CD4-positive, alpha-beta memory T cell (primary cell): ENCODE measurements at regions not wholly inside any gene's neighbourhood (a gene's known extent, or its start where the extent isn't known, plus 50 kb on each side); places are given as distances from the start of the nearest gene placed in this dataset.
"Not testable (repeated sequence)": the region's sequence is repeated elsewhere in the genome, so short reads cannot be mapped to it uniquely, and the experiment has no call there.

Source experiments
- CTCF ChIA-PET: fragments of 350-600 bp; sonication (Branson Sonifier 250); formaldehyde crosslinking; loops from one replicate; lab custom pipeline; 2021; ENCODE audit warnings: inconsistent platforms; ENCODE audit not compliant: partially characterized antibody; lab: Charles Lee
- POLR2A ChIA-PET: fragments of 350-600 bp; sonication (Branson Sonifier 250); formaldehyde crosslinking; loops from one replicate; lab custom pipeline; 2021; ENCODE audit not compliant: partially characterized antibody; lab: Charles Lee
- DNase-seq, 5 donors: peaks; one replicate each; pipeline versions ENCODE4 v3.0.0 to v3.0.0-alpha.2; 2020 to 2022; ENCODE audit warnings: mixed read lengths in 1 of 5
- H3K27ac ChIP-seq: one replicate; pipeline ENCODE4 v1.7.0; 2013; ENCODE audit warnings: low read depth, low read length
- H3K27me3 ChIP-seq: 2 replicates; pipeline ENCODE4 v1.7.0; 2013; ENCODE audit warnings: mild to moderate bottlenecking, low read length, moderate library complexity; ENCODE audit not compliant: insufficient read depth
- H3K36me3 ChIP-seq: 2 replicates; pipeline ENCODE4 v1.7.0; 2013; ENCODE audit warnings: mild to moderate bottlenecking, low read length, moderate library complexity; ENCODE audit not compliant: insufficient read depth
- H3K4me1 ChIP-seq: 2 replicates; pipeline ENCODE4 v1.7.0; 2013; ENCODE audit warnings: mild to moderate bottlenecking, low read length, moderate library complexity; ENCODE audit not compliant: insufficient read depth
- H3K4me3 ChIP-seq, 2 donors: one replicate each; pipeline ENCODE4 v1.7.0; 2013; ENCODE audit warnings: low read length in 2 of 2, mild to moderate bottlenecking in 1 of 2
- H3K9me3 ChIP-seq, 2 donors: one replicate each; pipeline ENCODE4 v1.7.0; 2013; ENCODE audit warnings: low read length in 2 of 2, control low read depth in 1 of 2; ENCODE audit not compliant: control insufficient read depth in 1 of 2
- H3K27ac Mint-ChIP-seq, 7 donors: one replicate each; pipeline ENCODE4 v1.8.0; 2020 to 2021; ENCODE audit warnings: mixed read lengths in 7 of 7, mild to moderate bottlenecking in 6 of 7, inconsistent platforms in 3 of 7, moderate library complexity in 3 of 7
- H3K27me3 Mint-ChIP-seq, 2 donors: one replicate each; pipeline ENCODE4 v1.8.0; 2020 to 2021; ENCODE audit warnings: mixed read lengths in 2 of 2
- H3K36me3 Mint-ChIP-seq, 2 donors: one replicate each; pipeline ENCODE4 v1.8.0; 2020 to 2021; ENCODE audit warnings: mixed read lengths in 2 of 2, inconsistent platforms in 1 of 2, mild to moderate bottlenecking in 1 of 2
- H3K4me1 Mint-ChIP-seq, 4 donors: one replicate each; pipeline ENCODE4 v1.8.0; 2020 to 2021; ENCODE audit warnings: mixed read lengths in 4 of 4, mild to moderate bottlenecking in 1 of 4
- H3K4me3 Mint-ChIP-seq, 8 donors: one replicate each; pipeline ENCODE4 v1.8.0; 2020 to 2021; ENCODE audit warnings: mixed read lengths in 8 of 8, mild to moderate bottlenecking in 7 of 8, moderate library complexity in 6 of 8, inconsistent platforms in 3 of 8
- H3K9me3 Mint-ChIP-seq, 8 donors: one replicate each; pipeline ENCODE4 v1.8.0; 2020 to 2021; ENCODE audit warnings: mixed read lengths in 8 of 8, mild to moderate bottlenecking in 5 of 8, inconsistent platforms in 3 of 8, moderate library complexity in 1 of 8
- intact Hi-C: fragments of 100-400 bp; cut with micrococcal nuclease; formaldehyde crosslinking; loops from one replicate; pipeline ENCODE4 v1.15.1; 2023

GRCh38 chr20:6348908-6349307 is 226.1 kb upstream of the FERMT1 start:
- intact Hi-C loops = no loop called here
- Histone ChIP-seq H3K4me1 (no peaks in the 10 kb centered on the region), H3K4me3 (no peak overlapping the region), H3K27me3 (no peaks in the 10 kb centered on the region), H3K27ac (no peak overlapping the region), H3K36me3 (no peaks in the 10 kb centered on the region), H3K9me3 (no peaks in the 10 kb centered on the region)
- DNase-seq = no peak
- no peak overlapping the region for H3K4me3 Mint-ChIP-seq
- peaks cover 0 to 4% (median 0%) of the 10 kb centered on the region in 8 donors for H3K9me3 Mint-ChIP-seq
- H3K27me3 Mint-ChIP-seq = no peaks in the 10 kb centered on the region
- CTCF ChIA-PET = no interaction called here
- POLR2A ChIA-PET = no interaction called here
- H3K4me1 Mint-ChIP-seq = no peaks in the 10 kb centered on the region
- H3K27ac Mint-ChIP-seq = no peak overlapping the region
- H3K36me3 Mint-ChIP-seq = no peaks in the 10 kb centered on the region

DNA sequence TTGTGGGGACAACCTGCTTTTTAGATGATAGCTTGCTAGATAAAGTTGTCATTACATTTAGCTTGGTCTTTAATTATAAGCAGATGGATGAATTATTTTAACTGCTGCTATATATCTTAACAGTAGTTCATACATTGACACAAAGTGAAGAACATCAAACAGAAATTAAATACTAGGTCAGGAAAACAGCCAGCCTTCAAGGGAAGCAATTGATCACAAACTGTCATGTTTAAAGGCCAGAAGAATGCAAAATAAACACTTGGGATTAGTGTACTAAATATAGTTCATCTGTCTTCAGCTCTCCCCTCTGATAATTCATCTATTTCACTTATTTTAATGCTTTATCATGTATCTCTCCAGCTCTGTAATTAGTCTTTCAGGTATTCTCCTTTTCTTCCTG is 225.1 kb upstream of the FERMT1 start:
- no peaks in the 10 kb centered on the region for H3K27me3 Mint-ChIP-seq
- Histone ChIP-seq H3K4me3 (no peak overlapping the region), H3K9me3 (no peaks in the 10 kb centered on the region), H3K4me1 (no peaks in the 10 kb centered on the region), H3K27ac (no peak overlapping the region), H3K36me3 (no peaks in the 10 kb centered on the region), H3K27me3 (no peaks in the 10 kb centered on the region)
- no peaks in the 10 kb centered on the region for H3K36me3 Mint-ChIP-seq
- H3K9me3 Mint-ChIP-seq = peaks cover 0 to 4% (median 0%) of the 10 kb centered on the region in 8 donors
- ChIA-PET POLR2A (no interaction called here), CTCF (no interaction called here)
- no peak overlapping the region for H3K4me3 Mint-ChIP-seq
- H3K4me1 Mint-ChIP-seq = no peaks in the 10 kb centered on the region
- H3K27ac Mint-ChIP-seq = no peak overlapping the region
- DNase-seq = no peak
- intact Hi-C loops = no loop called here

DNA sequence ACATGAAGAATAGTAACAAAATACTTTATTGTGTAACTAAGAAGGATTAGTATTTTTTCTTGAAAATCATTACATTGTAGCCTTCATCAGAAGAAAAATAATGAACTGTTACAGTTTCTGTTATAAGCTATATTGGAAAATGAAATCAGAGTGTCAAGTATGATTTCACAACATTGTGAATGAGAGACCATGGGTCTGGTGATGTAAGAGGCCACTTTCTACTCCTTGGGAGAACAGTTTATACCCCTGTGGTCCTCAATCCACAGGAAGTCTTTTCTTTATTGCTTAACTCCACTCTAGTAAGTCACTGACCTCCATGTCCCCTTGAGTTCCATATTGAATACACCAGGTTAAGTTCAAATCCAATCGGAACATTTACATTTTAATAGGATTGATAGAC is 218.7 kb upstream of the FERMT1 start:
- Histone ChIP-seq H3K9me3 (no peaks in the 10 kb centered on the region), H3K4me1 (no peaks in the 10 kb centered on the region), H3K27me3 (no peaks in the 10 kb centered on the region), H3K4me3 (no peak overlapping the region), H3K36me3 (no peaks in the 10 kb centered on the region), H3K27ac (no peak overlapping the region)
- Mint-ChIP-seq H3K4me1 (no peaks in the 10 kb centered on the region), H3K27ac (no peak overlapping the region), H3K27me3 (no peaks in the 10 kb centered on the region), H3K36me3 (no peaks in the 10 kb centered on the region), H3K9me3 (peaks cover 0 to 4% (median 0%) of the 10 kb centered on the region in 8 donors), H3K4me3 (no peak overlapping the region)
- POLR2A ChIA-PET = no interaction called here
- CTCF ChIA-PET = no interaction called here
- no peak for DNase-seq
- intact Hi-C loops = no loop called here

DNA sequence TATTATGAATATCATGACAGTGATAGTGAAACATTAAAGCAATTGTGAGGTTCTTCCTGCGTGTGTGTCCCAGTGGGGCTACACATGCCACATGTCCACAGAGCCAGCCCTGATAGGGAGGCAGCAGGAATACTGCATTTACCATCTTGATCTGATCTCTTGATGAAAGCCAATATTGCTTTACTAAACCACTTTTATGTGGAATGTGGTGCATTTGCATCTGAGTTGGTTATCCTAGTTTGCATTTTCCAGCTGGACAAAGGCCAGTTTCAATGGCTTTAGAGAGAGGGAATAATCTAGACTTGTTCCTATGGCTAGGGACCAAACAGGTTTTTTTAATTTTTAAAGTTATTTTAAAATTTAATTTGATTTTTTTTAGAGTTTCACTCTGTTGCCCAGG is 216.3 kb upstream of the FERMT1 start:
- H3K27me3 Mint-ChIP-seq = no peaks in the 10 kb centered on the region
- no peak for DNase-seq
- Histone ChIP-seq H3K27me3 (no peaks in the 10 kb centered on the region), H3K4me3 (no peak overlapping the region), H3K27ac (no peak overlapping the region), H3K36me3 (no peaks in the 10 kb centered on the region), H3K4me1 (no peaks in the 10 kb centered on the region), H3K9me3 (no peaks in the 10 kb centered on the region)
- CTCF ChIA-PET = no interaction called here
- no peaks in the 10 kb centered on the region for H3K4me1 Mint-ChIP-seq
- H3K4me3 Mint-ChIP-seq = no peak overlapping the region
- intact Hi-C loops = no loop called here
- peaks cover 0 to 5% (median 4%) of the 10 kb centered on the region in 8 donors for H3K9me3 Mint-ChIP-seq
- no peaks in the 10 kb centered on the region for H3K36me3 Mint-ChIP-seq
- POLR2A ChIA-PET = no interaction called here
- no peak overlapping the region for H3K27ac Mint-ChIP-seq

DNA sequence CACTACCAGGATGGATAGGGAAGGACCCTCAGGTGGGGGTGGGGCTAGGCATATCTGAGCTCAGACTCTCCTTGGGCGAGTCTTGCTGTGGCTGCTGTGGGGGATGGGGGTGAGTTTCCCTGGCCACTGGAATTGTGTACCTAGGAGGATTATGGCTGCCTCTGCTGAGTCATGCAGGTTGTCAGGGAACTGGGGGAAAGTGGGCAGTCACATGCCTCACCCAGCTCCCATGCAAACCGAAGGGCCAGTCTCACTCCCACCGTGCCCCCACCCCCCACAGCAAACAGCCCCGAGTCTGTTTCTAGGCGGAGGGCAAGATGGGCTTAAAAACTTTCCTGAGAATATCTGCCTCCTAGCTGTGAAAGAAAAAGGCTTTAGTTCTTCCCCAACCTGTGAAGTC is 210.3 kb upstream of the FERMT1 start:
- Mint-ChIP-seq H3K4me1 (no peaks in the 10 kb centered on the region), H3K36me3 (no peaks in the 10 kb centered on the region), H3K27me3 (no peaks in the 10 kb centered on the region), H3K9me3 (peaks cover 0 to 19% (median 6%) of the 10 kb centered on the region in 8 donors), H3K4me3 (no peak overlapping the region), H3K27ac (no peak overlapping the region)
- no peak overlapping the region for H3K4me3 ChIP-seq
- no peaks in the 10 kb centered on the region for H3K9me3 ChIP-seq
- intact Hi-C loops = no loop called here
- H3K27me3 ChIP-seq = no peaks in the 10 kb centered on the region
- no peaks in the 10 kb centered on the region for H3K4me1 ChIP-seq
- H3K27ac ChIP-seq = no peak overlapping the region
- no peak for DNase-seq
- H3K36me3 ChIP-seq = no peaks in the 10 kb centered on the region
- ChIA-PET CTCF (no interaction called here), POLR2A (no interaction called here)

DNA sequence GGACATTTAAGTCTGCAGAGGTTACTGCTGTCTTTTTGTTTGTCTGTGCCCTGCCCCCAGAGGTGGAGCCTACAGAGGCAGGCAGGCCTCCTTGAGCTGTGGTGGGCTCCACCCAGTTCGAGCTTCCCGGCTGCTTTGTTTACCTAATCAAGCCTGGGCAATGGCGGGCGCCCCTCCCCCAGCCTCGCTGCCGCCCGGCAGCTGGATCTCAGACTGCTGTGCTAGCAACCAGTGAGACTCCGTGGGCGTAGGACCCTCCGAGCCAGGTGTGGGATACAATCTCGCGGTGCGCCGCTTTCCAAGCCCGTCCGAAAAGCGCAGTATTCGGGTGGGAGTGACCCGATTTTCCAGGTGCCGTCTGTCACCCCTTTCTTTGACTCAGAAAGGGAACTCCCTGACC is 198.4 kb upstream of the FERMT1 start:
- H3K4me3 ChIP-seq, POLR2A ChIA-PET, DNase-seq, H3K27ac Mint-ChIP-seq, H3K9me3 ChIP-seq, intact Hi-C loops, H3K27me3 ChIP-seq, H3K4me3 Mint-ChIP-seq, H3K36me3 Mint-ChIP-seq, H3K27ac ChIP-seq, H3K27me3 Mint-ChIP-seq, H3K4me1 ChIP-seq, H3K4me1 Mint-ChIP-seq, H3K36me3 ChIP-seq, CTCF ChIA-PET: not testable (repeated sequence)
- peaks cover 0 to 16% (median 7%) of the 10 kb centered on the region in 8 donors for H3K9me3 Mint-ChIP-seq

DNA sequence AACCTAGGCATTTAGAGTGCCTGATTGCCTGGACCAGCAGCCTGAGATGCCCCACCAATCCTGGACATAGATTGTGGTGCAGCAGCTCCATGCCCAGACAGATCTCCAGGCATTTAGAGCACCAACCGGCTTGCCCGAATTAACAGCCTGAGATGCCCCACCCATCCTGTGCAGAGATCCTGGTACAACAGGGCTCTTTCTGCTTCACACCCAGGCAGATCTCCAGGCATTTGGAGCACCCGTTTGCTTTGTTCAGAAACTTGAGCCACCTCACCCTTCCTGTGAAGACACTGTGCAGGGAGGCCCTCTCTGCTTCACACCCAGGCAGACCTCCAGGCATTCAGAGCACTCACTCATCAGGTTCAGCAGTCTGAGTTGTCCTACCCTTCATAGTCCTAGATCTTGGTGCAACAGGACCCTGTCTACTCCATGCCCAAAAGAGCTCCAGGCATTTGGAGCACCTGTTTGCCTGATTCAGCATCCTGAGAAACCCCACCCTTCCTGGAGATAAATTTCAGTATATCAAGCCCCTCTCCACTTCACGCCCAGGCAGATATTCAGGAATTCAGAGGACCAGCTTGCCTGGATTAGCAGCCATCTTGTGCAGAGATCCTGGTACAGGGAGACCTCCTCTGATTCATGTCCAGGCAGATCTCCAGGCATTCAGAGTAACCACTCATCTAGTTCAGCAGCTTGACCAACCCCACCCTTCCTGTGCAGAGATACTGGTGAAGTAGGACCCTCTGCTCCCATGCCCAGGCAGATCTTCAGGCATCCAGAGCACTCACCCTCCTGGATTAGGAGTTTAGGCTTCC is 189.2 kb upstream of the FERMT1 start:
- no peaks in the 10 kb centered on the region for H3K36me3 Mint-ChIP-seq
- peaks cover 0 to 2% of the 10 kb centered on the region in 2 donors for H3K27me3 Mint-ChIP-seq
- ChIA-PET CTCF (no interaction called here), POLR2A (no interaction called here)
- H3K4me1 ChIP-seq = no peaks in the 10 kb centered on the region
- no peaks in the 10 kb centered on the region for H3K4me1 Mint-ChIP-seq
- no peaks in the 10 kb centered on the region for H3K36me3 ChIP-seq
- H3K4me3 Mint-ChIP-seq = no peak overlapping the region
- no peak overlapping the region for H3K27ac ChIP-seq
- peaks cover 2 to 23% (median 16%) of the 10 kb centered on the region in 8 donors for H3K9me3 Mint-ChIP-seq
- DNase-seq = no peak
- no peaks in the 10 kb centered on the region for H3K27me3 ChIP-seq
- intact Hi-C loops = no loop called here
- no peaks in the 10 kb centered on the region for H3K9me3 ChIP-seq
- no peak overlapping the region for H3K27ac Mint-ChIP-seq
- no peak overlapping the region for H3K4me3 ChIP-seq
